Activated T-cell treated with anti-CD3 and anti-CD28 coated beads for 4 hours (primary cell): ENCODE measurements at regions not wholly inside any gene's neighbourhood (a gene's known extent, or its start where the extent isn't known, plus 50 kb on each side); places are given as distances from the start of the nearest gene placed in this dataset.
"Not testable (repeated sequence)": the region's sequence is repeated elsewhere in the genome, so short reads cannot be mapped to it uniquely, and the experiment has no call there.

Experiments
- DNase-seq: peaks from one replicate; pipeline ENCODE4 v3.0.0-alpha.2; 2020

DNA sequence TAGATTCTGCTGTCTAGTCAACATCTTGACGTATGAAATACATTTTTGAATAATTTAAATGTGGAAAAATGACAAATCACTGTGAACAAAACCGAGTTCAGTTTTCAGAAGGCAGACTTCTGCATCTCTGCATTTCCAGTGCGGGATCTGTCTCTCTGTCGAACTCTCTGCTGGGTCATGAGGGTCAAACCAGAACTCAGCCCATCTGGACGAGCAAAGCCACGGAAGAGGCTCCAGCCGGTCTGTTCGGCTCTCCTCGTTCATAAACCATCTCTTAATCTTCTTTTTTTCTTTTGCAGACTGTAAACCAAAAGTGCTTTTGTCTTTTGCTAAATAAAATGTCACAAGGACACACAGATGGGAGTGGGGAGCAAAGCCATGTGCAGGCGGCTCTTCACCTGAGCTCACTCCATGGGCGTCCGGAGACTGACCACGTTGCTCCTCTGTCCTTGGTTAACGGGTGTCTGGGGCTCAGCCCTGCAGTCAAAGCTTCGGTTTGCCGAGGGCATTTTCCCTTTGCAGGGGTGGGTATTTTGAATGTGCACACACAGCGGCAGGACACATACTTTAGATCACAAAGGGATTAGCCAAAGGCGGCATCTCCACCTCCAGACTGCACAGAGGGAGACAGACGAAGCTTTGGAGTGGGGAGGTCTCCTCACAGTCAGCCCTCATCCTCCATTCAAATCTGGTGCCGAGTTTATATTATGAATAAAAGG is 737.9 kb upstream of the SALL3 start:
- no peak for DNase-seq

DNA sequence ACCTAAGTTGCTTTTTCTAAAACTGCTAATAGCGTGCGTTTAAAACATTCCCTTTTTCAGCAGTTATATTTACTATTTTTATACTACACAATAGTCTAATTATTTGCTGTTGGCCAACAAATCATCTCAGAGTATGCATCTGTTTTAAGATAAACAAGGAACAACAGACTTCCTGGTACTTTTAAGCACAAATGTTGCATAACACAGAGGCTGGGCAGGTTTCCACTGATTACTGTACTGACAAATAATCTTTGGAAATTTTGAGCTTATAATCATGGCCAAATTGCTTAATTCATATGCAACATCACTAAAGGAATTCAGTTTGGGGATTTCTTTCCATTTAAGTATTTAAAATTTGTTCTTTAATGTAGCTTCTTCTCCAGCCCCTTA is 737.4 kb upstream of the SALL3 start:
- DNase-seq = no peak

DNA sequence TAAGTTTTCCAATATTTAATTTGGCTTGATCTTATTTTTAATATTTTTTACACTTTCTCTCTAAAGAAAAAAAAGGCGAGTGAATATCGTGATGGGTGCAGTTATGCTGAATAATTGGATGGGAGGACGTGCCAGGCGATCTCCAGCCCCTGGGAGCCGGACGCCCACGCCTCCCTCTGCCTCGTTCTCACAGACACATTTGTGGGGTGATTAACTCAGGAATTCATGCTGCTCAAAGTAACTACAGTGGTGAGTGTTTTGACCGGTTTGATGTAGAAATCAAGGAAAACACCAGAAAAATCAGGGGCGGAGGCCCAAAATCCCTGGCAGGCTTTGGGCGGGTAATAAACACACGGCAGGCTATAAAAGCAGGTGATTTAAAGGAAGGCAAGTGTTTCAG is 736.8 kb upstream of the SALL3 start:
- DNase-seq = no peak

DNA sequence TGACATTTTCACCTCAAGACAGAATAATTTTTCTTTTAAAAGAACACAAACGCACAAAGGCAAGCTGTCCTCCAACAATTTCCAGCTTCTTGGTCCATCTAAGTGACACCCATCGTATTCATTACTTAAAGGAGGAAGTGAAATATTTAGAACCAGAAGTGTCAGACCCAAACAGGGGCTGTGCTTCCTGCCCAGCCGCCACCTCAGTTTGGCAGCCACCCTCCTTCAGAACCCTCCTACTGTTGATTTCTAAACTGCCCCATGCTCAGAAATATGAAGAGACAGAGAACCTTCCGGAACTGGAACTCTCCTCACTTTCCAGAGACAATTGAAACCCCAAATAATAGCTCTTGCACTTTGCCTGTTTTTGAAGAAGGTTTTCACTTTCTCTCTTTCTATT is 734.8 kb upstream of the SALL3 start:
- no peak for DNase-seq

DNA sequence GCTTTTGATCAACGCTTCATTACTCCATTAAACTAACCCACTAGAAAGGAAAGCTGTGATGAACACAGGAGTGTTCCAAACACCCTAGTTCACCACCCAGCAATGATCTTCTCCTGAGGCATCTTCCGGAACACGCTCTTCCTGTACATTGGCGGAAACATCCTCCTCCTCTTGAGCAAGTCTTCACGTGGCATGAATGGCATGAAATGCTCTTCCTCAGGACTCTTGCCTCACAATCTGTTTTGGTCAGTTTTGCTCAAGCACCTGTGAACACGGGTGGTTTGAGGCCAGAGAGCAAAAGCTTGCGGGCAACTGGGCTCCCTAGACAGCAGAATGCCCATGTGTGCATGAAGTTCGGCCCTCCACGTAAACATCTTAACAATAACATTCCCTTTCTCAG is 734.2 kb upstream of the SALL3 start:
- no peak for DNase-seq

DNA sequence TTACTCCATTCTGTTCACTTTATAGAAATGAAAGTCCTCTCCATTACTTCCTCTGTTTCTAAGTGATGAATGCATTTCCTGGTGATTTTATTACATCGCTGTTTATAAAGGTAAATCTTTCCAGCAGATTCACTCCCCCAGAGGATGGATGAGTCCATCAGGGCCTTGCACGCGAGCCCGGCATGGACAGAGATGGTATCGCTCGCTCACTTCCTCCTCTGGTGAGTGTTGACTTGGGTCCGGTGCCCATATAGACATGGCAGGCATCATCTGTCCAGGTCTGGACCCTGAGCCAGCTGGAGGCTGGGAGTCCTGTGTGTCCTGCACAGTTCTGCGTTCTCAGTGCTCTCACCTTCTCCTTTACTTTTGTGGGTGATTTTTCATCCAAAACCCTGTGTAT is 733.6 kb upstream of the SALL3 start:
- DNase-seq = no peak

DNA sequence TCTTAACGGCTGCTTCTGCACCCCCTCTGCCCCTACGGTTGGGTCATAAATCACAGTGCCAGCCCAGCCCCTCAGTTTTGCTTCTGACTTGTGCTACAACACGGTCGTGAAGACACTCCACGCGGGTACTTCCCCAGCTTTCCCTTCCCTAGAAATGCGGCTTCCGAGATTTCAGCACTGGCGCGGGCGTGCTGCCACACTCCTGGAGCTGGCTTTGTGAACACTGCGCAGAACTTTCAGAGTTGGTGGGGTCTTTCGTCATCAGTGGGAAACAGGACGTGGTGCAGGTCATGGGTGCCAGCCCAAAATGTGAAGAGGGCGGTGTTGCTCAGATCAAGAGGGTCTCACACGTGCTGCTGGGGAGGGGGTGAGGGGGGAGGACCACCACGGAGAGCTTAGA is 733.0 kb upstream of the SALL3 start:
- DNase-seq = no peak

DNA sequence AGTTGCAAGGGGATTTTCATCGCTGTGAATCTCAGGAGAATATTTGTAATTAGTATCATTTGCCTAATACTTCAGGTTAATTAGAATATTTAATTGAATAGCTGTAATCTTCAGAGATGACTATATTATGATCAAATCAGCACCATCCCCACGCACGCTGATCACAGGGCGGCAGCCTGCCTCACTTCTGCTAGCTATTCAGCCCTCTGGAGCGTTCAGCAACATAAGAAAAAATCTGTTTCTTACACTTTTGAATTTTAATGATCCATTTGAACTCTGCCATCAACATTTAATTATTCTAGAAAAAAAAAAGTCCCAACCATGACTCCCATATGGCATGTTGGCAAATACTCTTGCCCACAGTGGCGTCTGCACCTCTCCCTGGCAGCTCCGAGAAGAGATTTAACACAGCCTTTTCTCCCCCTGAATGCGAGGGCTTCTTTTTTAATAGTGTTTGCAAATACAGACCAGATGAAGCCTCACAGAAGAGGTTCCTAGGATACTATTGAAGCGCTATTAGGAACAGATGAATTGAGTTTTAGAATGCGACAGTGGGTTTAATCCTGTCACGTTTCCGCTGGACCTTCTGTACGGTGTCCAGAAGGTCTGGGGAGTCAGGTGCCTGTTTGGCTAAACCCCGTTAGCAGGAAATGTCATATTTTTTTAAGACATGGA is 731.9 kb upstream of the SALL3 start:
- DNase-seq = no peak

DNA sequence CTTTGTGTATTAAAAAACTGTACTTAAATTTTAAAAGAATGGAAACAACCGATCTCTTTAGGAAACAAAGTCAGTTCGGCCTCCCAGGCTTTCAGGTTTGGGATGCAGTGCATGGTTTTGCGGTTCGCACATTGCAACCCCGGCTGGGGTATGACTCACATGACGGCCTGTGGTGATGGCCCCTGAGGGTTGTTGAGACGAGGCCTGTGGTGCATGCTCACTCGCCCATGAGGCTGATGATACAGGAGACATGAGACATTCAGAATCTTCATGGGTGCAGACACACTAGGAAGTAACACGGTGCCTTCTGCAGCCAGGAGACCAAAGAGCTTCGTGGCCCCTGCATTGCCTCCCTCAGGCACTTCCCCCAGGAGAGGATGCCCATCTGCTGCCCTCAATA is 724.6 kb upstream of the SALL3 start:
- no peak for DNase-seq

DNA sequence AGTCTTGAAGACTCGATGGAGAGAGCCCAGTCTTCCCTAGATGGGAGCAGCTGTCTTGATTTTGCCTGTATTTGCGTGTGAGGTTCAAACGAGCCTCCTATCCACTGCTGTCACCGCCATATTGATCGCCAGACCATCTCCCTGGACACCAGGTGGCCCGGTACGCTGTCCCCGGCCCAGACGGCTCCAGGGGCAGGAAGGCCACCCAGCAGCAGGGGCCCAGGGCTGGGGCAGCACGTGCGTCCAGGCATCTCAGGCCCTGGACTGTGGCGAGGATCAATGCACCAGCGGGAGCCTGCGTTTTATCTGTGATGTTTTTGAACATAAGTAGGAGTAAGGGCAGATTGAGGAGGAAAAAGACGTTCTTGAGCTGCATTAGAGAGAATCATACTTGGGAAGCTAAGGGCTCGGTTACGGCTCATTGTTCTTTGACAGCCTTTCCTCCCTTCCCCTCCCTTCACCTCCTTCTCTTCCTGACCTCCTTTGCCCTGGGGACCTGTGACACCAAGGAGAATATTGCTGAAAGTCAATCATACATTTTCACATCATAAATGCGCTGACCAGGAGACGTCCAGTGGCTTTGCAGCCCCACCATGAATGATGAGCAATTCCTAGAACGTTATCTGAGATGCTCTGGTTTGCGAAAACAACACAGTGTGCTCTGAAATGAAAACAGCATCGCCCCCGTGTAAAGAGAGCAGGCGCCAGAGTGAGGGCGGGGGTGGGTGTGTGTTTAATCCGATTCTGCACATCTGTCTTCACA is 711.2 kb upstream of the SALL3 start:
- no peak for DNase-seq

DNA sequence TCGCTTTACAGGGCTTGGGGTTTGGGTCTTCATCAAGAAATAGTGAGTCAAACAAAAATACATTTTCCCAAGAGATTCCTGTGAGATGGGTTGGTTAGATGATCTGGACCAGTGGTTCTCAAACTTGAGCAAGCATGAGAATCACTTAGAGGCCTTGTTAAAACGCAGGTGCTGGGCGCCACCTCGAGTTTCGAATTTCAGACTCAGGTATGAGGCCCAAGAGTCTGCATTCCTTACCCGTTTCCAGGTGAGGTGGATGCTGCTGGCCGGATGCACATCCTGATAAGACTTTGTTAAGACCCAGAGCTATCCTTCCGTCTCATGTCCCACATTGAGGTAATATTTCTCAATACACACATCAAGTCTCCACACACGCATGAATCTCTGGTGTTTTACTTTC is 707.8 kb upstream of the SALL3 start:
- no peak for DNase-seq

DNA sequence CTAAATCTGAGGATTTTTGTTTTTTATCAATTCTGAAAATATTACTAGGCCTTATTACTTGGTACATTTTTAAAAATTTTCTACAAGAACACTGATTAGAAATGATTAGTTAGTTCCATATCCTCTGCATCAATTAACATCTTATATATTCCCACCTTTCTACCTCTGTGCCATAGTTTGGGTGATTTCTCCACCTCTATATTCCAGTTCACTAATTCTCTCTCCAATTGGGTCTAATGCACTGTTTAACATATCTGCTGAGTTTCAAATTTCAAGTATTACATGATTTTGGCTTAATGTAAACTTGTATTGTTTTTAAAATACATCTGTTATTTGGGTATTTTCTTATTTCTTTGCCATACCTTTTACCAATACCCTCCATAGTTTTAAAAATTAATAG is 705.7 kb upstream of the SALL3 start:
- no peak for DNase-seq

DNA sequence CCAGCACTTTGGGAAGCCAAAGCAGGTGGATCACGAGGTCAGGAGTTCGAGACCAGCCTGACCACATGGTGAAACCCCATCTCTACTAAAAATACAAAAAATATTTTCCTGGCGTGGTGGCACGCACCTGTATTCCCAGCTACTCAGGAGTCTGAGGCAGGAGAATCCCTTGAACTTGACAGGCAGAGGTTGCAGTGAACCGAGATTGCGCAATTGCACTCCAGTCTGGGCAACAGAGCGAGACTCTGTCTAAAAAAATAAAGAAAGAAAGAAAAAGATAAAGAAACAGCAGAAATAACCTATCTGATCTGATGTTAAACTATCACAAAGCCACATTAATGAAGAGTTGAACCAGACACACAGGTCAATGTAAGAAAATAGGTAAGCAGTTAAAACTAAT is 696.2 kb upstream of the SALL3 start:
- DNase-seq = not testable (repeated sequence)

DNA sequence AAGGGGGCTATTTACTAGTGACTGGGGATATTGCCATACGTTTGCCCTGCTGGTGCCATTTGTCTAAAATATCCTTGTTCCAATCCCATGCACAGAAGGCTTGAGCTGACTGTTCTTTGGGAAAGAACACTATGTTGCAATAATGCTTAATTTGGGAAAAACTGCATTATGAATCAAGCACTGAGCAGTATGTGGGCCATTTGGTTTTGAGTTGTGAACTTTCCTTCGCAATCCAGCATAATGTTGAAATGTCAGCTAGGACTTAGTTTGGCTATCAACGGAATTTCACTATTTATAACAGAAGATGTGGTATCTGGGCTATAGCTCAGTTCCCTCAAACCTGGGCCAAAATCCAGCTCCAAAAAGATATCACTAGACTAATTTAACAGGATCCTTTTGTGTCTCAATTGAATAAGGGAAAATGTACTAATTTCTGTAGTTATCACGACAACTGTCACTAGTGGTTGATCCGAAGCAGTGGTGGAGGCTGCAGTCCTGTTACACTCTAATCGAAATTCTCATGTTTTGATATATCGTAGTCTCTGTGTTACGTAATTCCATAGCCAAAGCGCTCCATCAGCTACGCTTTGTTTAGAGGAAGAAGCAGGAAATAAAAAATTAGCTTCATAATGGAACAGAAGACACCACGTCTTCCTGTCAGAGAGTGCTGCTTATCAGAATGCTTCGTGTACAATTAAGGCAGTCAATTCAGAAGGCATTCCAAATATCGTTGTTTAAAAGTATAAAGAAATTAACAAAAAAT is 686.8 kb upstream of the SALL3 start:
- no peak for DNase-seq

DNA sequence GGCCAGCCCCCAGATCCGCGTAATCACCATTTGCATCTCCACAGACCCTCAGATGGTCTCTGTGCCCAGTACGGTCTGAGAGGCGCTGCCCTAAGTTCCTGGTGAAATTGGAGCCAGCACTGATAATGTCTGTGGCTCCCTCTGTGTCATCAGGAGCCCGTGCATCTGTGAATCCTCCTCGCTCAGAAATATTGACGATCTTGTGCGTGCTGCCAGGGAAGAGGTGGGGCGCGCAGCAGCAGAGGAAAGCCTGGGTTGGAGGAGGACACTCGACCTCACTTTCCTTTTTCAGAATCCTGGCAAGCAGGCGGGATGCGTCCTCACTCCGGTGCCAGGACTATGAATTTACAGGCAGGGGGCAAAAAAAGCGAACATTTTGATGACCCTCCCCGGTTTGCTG is 686.1 kb upstream of the SALL3 start:
- no peak for DNase-seq

DNA sequence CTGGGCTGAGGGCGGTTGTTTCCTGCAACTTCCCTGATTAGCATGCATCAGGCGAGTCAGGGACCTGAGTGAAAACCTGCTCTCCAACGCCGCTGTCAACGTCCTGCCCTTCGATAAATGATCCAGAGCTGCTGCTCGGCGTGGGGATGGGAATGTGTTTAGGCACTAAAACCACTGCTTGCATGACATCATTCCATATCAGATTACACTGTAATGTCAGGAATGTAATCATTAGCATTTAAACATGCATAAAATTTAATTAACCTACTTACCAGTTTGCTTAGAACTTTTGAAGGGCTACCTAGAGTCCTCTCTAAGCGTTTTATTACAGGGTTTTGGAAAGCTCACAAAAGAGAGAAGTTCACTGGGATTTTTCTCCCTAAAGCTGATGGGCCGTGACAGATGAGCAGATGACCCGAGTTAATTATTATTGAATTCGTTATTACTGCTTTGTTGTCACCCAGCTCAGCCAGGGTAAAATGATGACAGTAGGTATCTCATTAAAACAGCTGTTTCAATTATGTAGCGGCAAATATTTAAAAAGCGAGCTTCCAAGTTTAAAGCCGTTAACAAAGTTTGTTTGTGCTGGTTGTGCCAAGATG is 685.6 kb upstream of the SALL3 start:
- DNase-seq = no peak

DNA sequence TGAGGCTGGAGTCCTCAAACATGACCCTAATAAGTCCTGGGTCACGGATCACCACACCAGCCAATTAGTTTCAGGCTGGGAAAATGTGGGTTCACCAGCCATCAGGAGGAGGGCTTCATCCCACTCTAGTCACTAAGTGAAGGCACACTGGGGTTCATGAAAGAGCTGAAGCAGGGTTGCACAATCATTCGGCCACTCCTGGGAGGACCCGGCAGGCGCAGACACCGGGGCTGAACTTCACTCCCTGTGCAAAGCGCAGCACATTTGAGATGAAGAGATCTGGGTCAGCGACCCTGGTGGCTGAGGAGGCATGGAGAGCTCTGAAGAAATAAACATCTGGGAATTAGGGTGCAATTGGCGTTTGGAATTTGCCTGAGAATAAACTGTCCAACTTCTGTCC is 684.4 kb upstream of the SALL3 start:
- DNase-seq = no peak

DNA sequence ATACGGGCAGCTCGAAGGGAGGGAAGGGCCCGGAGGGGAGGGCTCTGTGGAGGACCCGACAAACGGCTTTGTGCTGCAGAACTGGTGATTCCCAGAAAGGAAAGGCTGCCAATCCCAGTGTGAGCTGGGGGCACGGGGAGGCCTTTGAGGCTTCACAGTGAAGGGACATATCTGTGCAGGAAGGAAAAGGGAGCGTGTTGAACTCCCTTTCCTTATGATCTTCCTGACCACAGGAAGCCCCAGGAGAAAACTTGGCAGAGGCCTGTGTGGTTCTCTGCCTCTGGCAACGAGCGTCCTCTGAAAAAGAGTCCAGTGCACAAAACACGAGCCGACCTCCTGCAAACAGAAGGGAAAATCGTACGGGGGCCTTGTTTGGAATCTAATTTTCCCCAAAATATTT is 683.5 kb upstream of the SALL3 start:
- no peak for DNase-seq

DNA sequence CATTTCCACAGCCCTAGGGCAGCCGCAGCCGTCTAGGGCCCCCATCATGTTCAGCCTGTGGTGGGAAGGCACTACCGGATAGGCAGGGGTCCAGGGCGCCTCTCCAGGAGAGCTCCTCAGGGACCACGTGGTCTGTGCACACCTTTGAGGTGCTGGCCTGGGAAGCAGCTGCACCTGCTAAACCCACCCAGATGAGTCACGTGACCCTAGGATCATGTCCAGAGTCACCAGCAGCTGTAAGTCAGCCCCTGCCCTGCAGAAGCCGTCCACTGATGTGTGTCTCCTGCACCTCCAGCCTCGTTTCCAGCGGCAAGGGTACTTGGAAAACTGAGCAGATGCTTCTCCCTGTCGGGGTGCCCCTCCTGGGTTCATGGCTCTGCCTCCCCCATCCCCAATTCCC is 682.6 kb upstream of the SALL3 start:
- DNase-seq = no peak

DNA sequence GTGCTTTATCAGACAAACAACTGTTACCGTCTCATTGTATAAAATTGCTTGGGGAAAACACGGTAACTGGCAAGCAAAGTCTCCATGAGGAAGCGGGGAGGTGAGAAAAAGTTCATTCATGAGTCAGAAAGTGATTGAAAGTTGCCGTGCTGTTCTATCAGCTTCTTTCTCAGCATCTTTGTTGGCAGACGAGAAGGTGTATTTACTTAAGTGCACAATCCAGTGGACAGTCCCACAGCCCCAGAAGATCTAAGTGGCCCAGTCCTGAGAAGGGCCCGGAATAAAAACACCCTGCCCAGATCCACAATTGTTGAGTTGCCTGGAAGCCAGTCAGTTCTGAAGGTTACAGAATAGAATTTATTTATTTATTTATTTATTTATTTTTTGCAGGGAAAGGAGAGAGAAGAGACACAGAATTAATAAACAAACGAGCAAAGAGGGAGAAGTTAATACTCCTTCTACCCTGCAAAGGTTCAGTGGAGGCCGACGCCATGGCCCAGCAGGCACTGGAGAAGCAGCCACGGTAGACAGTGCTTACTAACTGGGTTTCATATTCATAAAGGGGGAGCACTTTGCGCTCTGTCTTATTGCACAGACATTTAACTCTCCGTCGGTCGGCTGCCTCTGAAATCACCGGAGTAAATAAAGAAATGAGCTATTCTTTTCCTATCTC is 676.0 kb upstream of the SALL3 start:
- DNase-seq = no peak

DNA sequence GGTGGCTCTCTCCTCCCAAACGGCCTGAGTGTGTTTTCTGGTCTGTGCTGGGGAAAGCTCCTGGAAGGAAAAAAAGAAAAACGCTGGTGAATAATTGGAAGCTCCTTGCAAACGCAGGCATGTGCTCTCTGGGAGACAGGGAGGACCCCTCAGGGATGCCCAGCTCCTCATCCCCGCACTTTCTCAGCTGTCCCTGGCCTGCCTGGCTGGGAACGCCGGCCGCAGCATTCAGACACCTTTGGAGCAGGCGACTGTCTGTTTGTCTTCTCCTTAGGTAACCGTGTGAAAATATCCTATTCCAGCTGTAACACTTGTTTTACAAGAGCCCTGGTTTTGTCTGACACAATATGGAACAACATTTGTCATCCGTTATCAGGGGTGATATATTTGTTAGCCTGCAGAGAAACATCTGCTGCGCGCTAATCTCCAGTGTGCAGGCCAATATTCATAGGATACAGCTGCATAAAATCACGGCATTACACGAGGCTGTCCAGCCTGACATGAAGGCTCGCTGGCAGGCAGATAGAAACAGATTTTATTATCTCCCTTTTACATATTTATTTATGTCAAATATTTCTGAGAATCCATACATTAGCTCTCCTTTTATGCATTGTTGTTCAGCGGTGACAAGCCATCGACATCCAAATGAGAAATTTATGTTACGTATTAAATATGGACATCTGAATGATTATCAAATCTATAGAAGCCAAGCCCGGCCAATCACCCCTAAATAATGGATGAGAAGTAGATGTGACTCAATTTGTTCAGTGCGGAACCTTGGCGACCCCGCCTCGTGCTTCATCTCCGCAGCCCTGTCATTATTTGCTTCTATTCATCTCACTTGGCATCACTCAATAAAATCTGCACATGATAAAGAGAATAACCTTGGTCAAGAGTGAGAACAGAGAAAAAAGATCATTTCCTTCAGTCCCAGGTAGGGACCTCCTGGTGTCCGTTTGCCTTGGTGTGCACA is 675.1 kb upstream of the SALL3 start:
- no peak for DNase-seq
